ENCODE measurements at regions not wholly inside any gene's neighbourhood (a gene's known extent, or its start where the extent isn't known, plus 50 kb on each side); places are given as distances from the start of the nearest gene placed in this dataset.

DNA sequence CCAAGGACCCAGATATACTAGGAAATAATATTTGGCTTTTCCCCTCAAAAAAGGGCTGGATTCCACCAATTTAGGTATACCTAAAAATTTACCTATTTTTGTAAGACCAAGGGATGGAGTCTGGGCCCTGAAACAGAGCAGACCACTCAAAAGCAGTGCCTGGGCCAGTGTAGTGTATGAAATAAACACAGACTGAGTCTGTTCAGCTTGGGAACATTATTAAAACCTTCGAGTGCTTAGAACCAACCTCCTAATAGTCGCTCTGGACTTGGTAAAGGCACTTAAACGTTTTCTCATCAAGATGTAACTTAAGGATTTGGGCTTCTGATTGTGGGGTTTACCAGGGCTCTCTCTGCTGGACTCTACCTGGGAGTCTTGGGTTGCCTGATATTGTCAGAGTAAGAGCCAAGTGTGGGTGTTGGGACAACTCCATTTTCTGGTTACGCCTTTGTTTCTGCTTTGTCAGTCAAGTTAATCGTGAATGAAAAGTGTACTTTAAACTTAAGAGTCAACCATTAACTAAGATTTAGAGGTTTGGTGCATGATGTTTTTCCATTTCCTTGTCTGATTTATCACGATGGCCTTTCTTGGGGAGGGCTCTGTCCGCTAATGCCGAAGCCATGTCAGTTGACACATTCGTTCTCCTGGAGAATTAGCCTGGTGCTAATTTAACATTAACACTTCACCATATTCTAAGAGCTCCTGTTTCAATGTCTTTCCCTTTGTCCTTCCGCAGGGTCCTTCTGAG is 221.0 kb upstream of the TPM1 start:
- TF ChIP-seq, protein P1, sequence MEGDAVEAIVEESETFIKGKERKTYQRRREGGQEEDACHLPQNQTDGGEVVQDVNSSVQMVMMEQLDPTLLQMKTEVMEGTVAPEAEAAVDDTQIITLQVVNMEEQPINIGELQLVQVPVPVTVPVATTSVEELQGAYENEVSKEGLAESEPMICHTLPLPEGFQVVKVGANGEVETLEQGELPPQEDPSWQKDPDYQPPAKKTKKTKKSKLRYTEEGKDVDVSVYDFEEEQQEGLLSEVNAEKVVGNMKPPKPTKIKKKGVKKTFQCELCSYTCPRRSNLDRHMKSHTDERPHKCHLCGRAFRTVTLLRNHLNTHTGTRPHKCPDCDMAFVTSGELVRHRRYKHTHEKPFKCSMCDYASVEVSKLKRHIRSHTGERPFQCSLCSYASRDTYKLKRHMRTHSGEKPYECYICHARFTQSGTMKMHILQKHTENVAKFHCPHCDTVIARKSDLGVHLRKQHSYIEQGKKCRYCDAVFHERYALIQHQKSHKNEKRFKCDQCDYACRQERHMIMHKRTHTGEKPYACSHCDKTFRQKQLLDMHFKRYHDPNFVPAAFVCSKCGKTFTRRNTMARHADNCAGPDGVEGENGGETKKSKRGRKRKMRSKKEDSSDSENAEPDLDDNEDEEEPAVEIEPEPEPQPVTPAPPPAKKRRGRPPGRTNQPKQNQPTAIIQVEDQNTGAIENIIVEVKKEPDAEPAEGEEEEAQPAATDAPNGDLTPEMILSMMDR (IDR thresholded peaks at IDR 0.05): no peak
- TF ChIP-seq CBFB (CRISPR knock-in tag; IDR thresholded peaks at IDR 0.05; ENCODE audit: low read depth) (no peak), GTF2I (CRISPR knock-in tag; conservative IDR thresholded peaks at IDR 0.05) (no peak), NR3C1 (CRISPR knock-in tag; conservative IDR thresholded peaks at IDR 0.05; ENCODE audit: low read depth) (no peak), CREM (CRISPR knock-in tag; IDR thresholded peaks at IDR 0.05) (no peak), MXD4 (CRISPR knock-in tag; IDR thresholded peaks at IDR 0.05; ENCODE audit: borderline replicate concordance) (no peak), FOXP1 (CRISPR knock-in tag; IDR thresholded peaks at IDR 0.05; ENCODE audit: borderline replicate concordance) (no peak)
